H1 (cell line): ENCODE measurements at regions not wholly inside any gene's neighbourhood (a gene's known extent, or its start where the extent isn't known, plus 50 kb on each side); places are given as distances from the start of the nearest gene placed in this dataset.

ENCODE experiments used
- CTCF ChIA-PET: fragments of 300-600 bp; sonication (Branson Sonifier 250); formaldehyde crosslinking; loops from one replicate; lab custom pipeline; 2021; ENCODE audit not compliant: partially characterized antibody; lab: Charles Lee
- POLR2A ChIA-PET: fragments of 300-600 bp; sonication (Branson Sonifier 250); formaldehyde crosslinking; loops from one replicate; lab custom pipeline; 2021; ENCODE audit warnings: inconsistent platforms; ENCODE audit not compliant: partially characterized antibody; lab: Charles Lee
- DNase-seq, 2 experiments: peaks; one replicate each; pipeline versions ENCODE4 v3.0.0 to v3.0.0-alpha.2; 2010 to 2022; ENCODE audit warnings: low spot score in 2 of 2, low read depth in 1 of 2, mixed read lengths in 1 of 2
- FAIRE-seq: peaks from 2 replicates; lab custom pipeline; 2011; peaks lifted over from hg19 to GRCh38; lab: Jason Lieb, UNC
- H2AFZ ChIP-seq: 2 replicates; pipeline ENCODE4 v1.8.1; 2012; ENCODE audit warnings: low read length, inconsistent platforms
- H2AK5ac ChIP-seq: 2 replicates; pipeline ENCODE4 v1.6.1; 2013; ENCODE audit warnings: low read depth, low read length
- H2BK120ac ChIP-seq: replicated peaks from 2 replicates; pipeline ENCODE3; 2013; ENCODE audit warnings: low read depth, low read length, inconsistent platforms
- H2BK12ac ChIP-seq: 2 replicates; pipeline ENCODE4 v1.6.1; 2013; ENCODE audit warnings: low read depth, low read length
- H2BK15ac ChIP-seq: 2 replicates; pipeline ENCODE4 v1.6.1; 2013; ENCODE audit warnings: low read length
- H2BK20ac ChIP-seq: 2 replicates; pipeline ENCODE4 v1.6.1; 2013; ENCODE audit warnings: low read length
- H2BK5ac ChIP-seq: 2 replicates; pipeline ENCODE4 v1.6.1; 2013; ENCODE audit warnings: low read depth, low read length
- H3K14ac ChIP-seq: 2 replicates; pipeline ENCODE4 v1.6.1; 2013; ENCODE audit warnings: inconsistent platforms; ENCODE audit not compliant: insufficient read length
- H3K18ac ChIP-seq: 2 replicates; pipeline ENCODE4 v1.6.1; 2013; ENCODE audit warnings: low read length; ENCODE audit errors: extremely low read depth
- H3K23ac ChIP-seq: 2 replicates; pipeline ENCODE4 v1.6.1; 2013; ENCODE audit warnings: inconsistent platforms; ENCODE audit not compliant: insufficient read length
- H3K23me2 ChIP-seq: 2 replicates; pipeline ENCODE4 v1.6.1; 2013; ENCODE audit warnings: low read depth, low read length
- H3K27ac ChIP-seq: 2 replicates; pipeline ENCODE4 v1.6.1; 2011; ENCODE audit warnings: low read depth, low read length, inconsistent platforms
- H3K27me3 ChIP-seq, 4 experiments: replicated peaks in 1 of 4; 1 replicate in 1 of 4; 2 replicates in 3 of 4; pipeline versions ENCODE4 v1.6.1 to v1.8.1; 2011 to 2013; ENCODE audit warnings: low read length in 3 of 4, mild to moderate bottlenecking in 3 of 4, inconsistent platforms in 2 of 4, mixed read lengths in 2 of 4, moderate library complexity in 1 of 4; ENCODE audit not compliant: control insufficient read depth in 3 of 4, insufficient read depth in 3 of 4; ENCODE audit errors: extremely low read depth in 1 of 4
- H3K36me3 ChIP-seq, 4 experiments: 2 replicates each; pipeline versions ENCODE4 v1.6.1 to v1.8.1; 2011 to 2013; ENCODE audit warnings: mild to moderate bottlenecking in 4 of 4, low read length in 3 of 4, moderate library complexity in 2 of 4, control low read depth in 1 of 4, inconsistent platforms in 1 of 4; ENCODE audit not compliant: insufficient read depth in 4 of 4, control insufficient read depth in 2 of 4
- H3K4ac ChIP-seq: replicated peaks from 2 replicates; pipeline ENCODE3; 2013; ENCODE audit warnings: low read length, low read depth, mixed read lengths, inconsistent platforms; ENCODE audit not compliant: insufficient read length
- H3K4me1 ChIP-seq, 4 experiments: replicated peaks in 1 of 4; 1 replicate in 1 of 4; 2 replicates in 3 of 4; pipeline versions ENCODE4 v1.6.1 to v1.8.1; 2011 to 2013; ENCODE audit warnings: low read length in 3 of 4, inconsistent platforms in 2 of 4, mixed read lengths in 1 of 4; ENCODE audit not compliant: insufficient read depth in 4 of 4, control insufficient read depth in 3 of 4
- H3K4me2 ChIP-seq, 2 experiments: 2 replicates each; pipeline versions ENCODE4 v1.6.1 to v1.8.1; 2011 to 2013; ENCODE audit warnings: low read depth in 2 of 2, low read length in 2 of 2, control low read depth in 1 of 2, inconsistent platforms in 1 of 2, mild to moderate bottlenecking in 1 of 2; ENCODE audit not compliant: insufficient read depth in 1 of 2
- H3K4me3 ChIP-seq, 4 experiments: fragments of 200-600, 300-600 bp in 1 of 4; sonication (generic), shearing (Covaris generic), sonication (Bioruptor Twin) in 1 of 4; 2 replicates each; pipeline versions ENCODE4 v1.5.1 to v1.8.1; 2011 to 2016; ENCODE audit warnings: low read length in 4 of 4, low read depth in 3 of 4, control low read depth in 2 of 4, inconsistent platforms in 2 of 4, mild to moderate bottlenecking in 2 of 4, mixed read lengths in 1 of 4, moderate library complexity in 1 of 4; ENCODE audit not compliant: insufficient read depth in 2 of 4; ENCODE audit errors: extremely low read depth in 1 of 4
- H3K56ac ChIP-seq: replicated peaks from 2 replicates; pipeline ENCODE3; 2013; ENCODE audit warnings: low read depth, mild to moderate bottlenecking, mixed read lengths, low read length, inconsistent platforms; ENCODE audit not compliant: insufficient read length
- H3K79me1 ChIP-seq: 2 replicates; pipeline ENCODE4 v1.6.1; 2013; ENCODE audit warnings: low read depth, low read length, control low read depth
- H3K79me2 ChIP-seq, 2 experiments: 2 replicates each; pipeline versions ENCODE4 v1.6.1 to v1.8.1; 2012 to 2013; ENCODE audit warnings: low read length in 2 of 2, mild to moderate bottlenecking in 2 of 2, inconsistent platforms in 1 of 2; ENCODE audit not compliant: insufficient read depth in 2 of 2, control insufficient read depth in 1 of 2
- H3K9ac ChIP-seq, 4 experiments: replicated peaks in 1 of 4; 1 replicate in 1 of 4; 2 replicates in 3 of 4; pipeline versions ENCODE4 v1.6.1 to v1.8.1; 2011 to 2013; ENCODE audit warnings: low read depth in 3 of 4, low read length in 3 of 4, control low read depth in 2 of 4, mild to moderate bottlenecking in 2 of 4, moderate library complexity in 2 of 4, inconsistent platforms in 1 of 4; ENCODE audit errors: extremely low read depth in 1 of 4
- H3K9me3 ChIP-seq, 2 experiments: 2 replicates each; pipeline versions ENCODE4 v1.6.1 to v1.8.1; 2012 to 2013; ENCODE audit warnings: mild to moderate bottlenecking in 2 of 2, moderate library complexity in 2 of 2, control low read depth in 1 of 2, inconsistent platforms in 1 of 2, low read depth in 1 of 2, low read length in 1 of 2, mixed read lengths in 1 of 2; ENCODE audit not compliant: insufficient read depth in 2 of 2
- H4K20me1 ChIP-seq, 2 experiments: replicated peaks in 1 of 2; 2 replicates each; pipeline versions ENCODE3 to v1.8.1; 2011 to 2013; ENCODE audit warnings: inconsistent platforms in 2 of 2, low read length in 2 of 2, mild to moderate bottlenecking in 1 of 2; ENCODE audit not compliant: insufficient read depth in 2 of 2, control insufficient read depth in 1 of 2
- H4K5ac ChIP-seq: 2 replicates; pipeline ENCODE4 v1.6.1; 2013; ENCODE audit warnings: low read length, low read depth, mixed read lengths, inconsistent platforms; ENCODE audit not compliant: insufficient read length
- H4K8ac ChIP-seq: 2 replicates; pipeline ENCODE4 v1.8.0; 2013; ENCODE audit warnings: mild to moderate bottlenecking, moderate library complexity, low read length, inconsistent platforms; ENCODE audit not compliant: insufficient read depth; ENCODE audit errors: extremely low read depth
- H4K91ac ChIP-seq: replicated peaks from 2 replicates; pipeline ENCODE3; 2013; ENCODE audit warnings: low read length, mixed read lengths, inconsistent platforms; ENCODE audit not compliant: insufficient read length
- CREB1 ChIP-seq: IDR thresholded peaks from 2 replicates; pipeline ENCODE4 v1.6.1; 2012; ENCODE audit warnings: inconsistent platforms
- FOSL1 ChIP-seq: IDR thresholded peaks from 2 replicates; pipeline ENCODE4 v1.6.1; 2011; ENCODE audit warnings: mild to moderate bottlenecking, low read depth, low read length, moderate library complexity; ENCODE audit not compliant: insufficient read depth
- GABPA ChIP-seq: IDR thresholded peaks from 2 replicates; pipeline ENCODE4 v1.6.1; 2011; ENCODE audit warnings: mild to moderate bottlenecking, low read length, moderate library complexity, borderline replicate concordance; ENCODE audit not compliant: insufficient read depth
- GTF2F1 ChIP-seq: IDR thresholded peaks from 2 replicates; pipeline ENCODE4 v1.6.1; 2012; ENCODE audit warnings: low read depth, low read length, improper control_type of control experiment, borderline replicate concordance
- MAFK ChIP-seq: IDR thresholded peaks from 2 replicates; pipeline ENCODE4 v1.6.1; 2012; ENCODE audit warnings: low read depth, mild to moderate bottlenecking, improper control_type of control experiment, low read length
- SIRT6 ChIP-seq: IDR thresholded peaks from one replicate; pipeline ENCODE4 v1.7.1; 2012; ENCODE audit warnings: low read length, inconsistent platforms
- SIX5 ChIP-seq: IDR thresholded peaks from 2 replicates; pipeline ENCODE4 v1.6.1; 2011; ENCODE audit warnings: mild to moderate bottlenecking, low read depth, low read length
- TEAD4 ChIP-seq: IDR thresholded peaks from 2 replicates; pipeline ENCODE4 v1.6.1; 2012; ENCODE audit warnings: low read depth, low read length, inconsistent platforms, mixed read lengths
- WGBS, 2 experiments: shearing (Covaris generic) in 1 of 2; methylation state at CpG; one replicate each; pipeline versions ENCODE4 v1.1.6 to v1.1.7; 2013 to 2015; ENCODE audit warnings: low lambda C conversion rate in 2 of 2, mixed read lengths in 2 of 2, inconsistent platforms in 1 of 2, low coverage in 1 of 2, missing lambda C conversion rate in 1 of 2; ENCODE audit not compliant: insufficient replicate concordance in 2 of 2, insufficient coverage in 1 of 2, insufficient read length in 1 of 2; ENCODE audit errors: extremely low coverage in 1 of 2, missing lambda C conversion rate in 1 of 2; 5-methylcytosine and 5-hydroxymethylcytosine counted together
- TF ChIP-seq, protein P1 (sequence below), 3 experiments: IDR thresholded peaks; 1 replicate in 2 of 3; 2 replicates in 1 of 3; pipeline versions ENCODE4 v1.5.1 to v1.6.1; 2011; ENCODE audit warnings: low read length in 3 of 3, mild to moderate bottlenecking in 3 of 3, inconsistent platforms in 2 of 3, low read depth in 1 of 3, moderate library complexity in 1 of 3; ENCODE audit not compliant: insufficient read depth in 1 of 3; ENCODE audit errors: control extremely low read depth in 1 of 3

DNA sequence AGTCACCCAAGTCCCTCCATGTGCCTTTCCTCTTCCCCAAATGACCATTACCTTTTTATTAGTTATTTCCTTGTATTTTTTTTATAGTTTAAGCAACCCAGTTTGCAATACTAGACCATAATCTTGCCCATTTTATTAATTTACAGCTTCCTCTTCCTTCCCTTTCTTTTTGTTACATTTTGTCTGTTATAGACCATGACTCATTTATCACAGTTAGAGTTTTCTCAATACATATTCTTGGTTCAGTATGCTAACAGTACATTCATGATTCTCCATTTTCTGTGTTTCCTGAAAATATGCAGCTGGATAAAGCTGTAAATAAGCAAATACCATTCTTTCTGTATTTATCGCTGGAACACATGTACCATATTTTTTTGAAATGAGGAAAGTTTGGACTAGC is 376.7 kb upstream of the RAG2 start:
- Histone ChIP-seq H3K14ac (no peak overlapping the region), H3K79me1 (no peaks in the 10 kb centered on the region), H3K27me3 (no peaks in the 10 kb centered on the region), H2BK5ac (no peak overlapping the region), H3K27ac (no peak overlapping the region), H3K23ac (no peak overlapping the region), H3K4me3 (no peak overlapping the region), H4K5ac (no peak overlapping the region), H3K4me2 (no peak overlapping the region), H3K79me2 (no peaks in the 10 kb centered on the region), H3K9ac (no peak overlapping the region), H2BK12ac (no peak overlapping the region), H3K23me2 (no peaks in the 10 kb centered on the region), H2BK15ac (no peak overlapping the region), H3K4ac (no peak overlapping the region), H2AFZ (no peak overlapping the region), H3K36me3 (no peaks in the 10 kb centered on the region), H3K18ac (no peak overlapping the region), H4K20me1 (no peaks in the 10 kb centered on the region), H2BK20ac (no peak overlapping the region), H3K56ac (no peak overlapping the region), H3K9me3 (peaks cover 7 to 8% of the 10 kb centered on the region in 2 experiments; a peak in 3 of 4 replicates)
- no peak for FAIRE-seq
- CTCF ChIA-PET: no interaction called here
- POLR2A ChIA-PET: no interaction called here
- no peak for TF ChIP-seq CREB1
- TF ChIP-seq TEAD4: no peak
- TF ChIP-seq SIX5: no peak
- no peak for TF ChIP-seq MAFK
- TF ChIP-seq GTF2F1: no peak
- no peak for TF ChIP-seq FOSL1
- no peak for TF ChIP-seq GABPA
- no peak for TF ChIP-seq SIRT6
- TF ChIP-seq, protein P1, sequence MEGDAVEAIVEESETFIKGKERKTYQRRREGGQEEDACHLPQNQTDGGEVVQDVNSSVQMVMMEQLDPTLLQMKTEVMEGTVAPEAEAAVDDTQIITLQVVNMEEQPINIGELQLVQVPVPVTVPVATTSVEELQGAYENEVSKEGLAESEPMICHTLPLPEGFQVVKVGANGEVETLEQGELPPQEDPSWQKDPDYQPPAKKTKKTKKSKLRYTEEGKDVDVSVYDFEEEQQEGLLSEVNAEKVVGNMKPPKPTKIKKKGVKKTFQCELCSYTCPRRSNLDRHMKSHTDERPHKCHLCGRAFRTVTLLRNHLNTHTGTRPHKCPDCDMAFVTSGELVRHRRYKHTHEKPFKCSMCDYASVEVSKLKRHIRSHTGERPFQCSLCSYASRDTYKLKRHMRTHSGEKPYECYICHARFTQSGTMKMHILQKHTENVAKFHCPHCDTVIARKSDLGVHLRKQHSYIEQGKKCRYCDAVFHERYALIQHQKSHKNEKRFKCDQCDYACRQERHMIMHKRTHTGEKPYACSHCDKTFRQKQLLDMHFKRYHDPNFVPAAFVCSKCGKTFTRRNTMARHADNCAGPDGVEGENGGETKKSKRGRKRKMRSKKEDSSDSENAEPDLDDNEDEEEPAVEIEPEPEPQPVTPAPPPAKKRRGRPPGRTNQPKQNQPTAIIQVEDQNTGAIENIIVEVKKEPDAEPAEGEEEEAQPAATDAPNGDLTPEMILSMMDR (IDR thresholded peaks at IDR 0.05; ENCODE audit: control extremely low read depth in 1 of 3, insufficient read depth in 1 of 3, low read depth in 1 of 3, low read length in 3 of 3): no peak
- TF ChIP-seq, all 59 proteins: peak for 0
- H2BK120ac ChIP-seq: no peak overlapping the region
- H4K8ac ChIP-seq: no peak overlapping the region
- no peak for DNase-seq
- no peak overlapping the region for H2AK5ac ChIP-seq
- H3K4me1 ChIP-seq: no peaks in the 10 kb centered on the region
- WGBS, 2 experiments: 85% methylated on average over 1 of the region's 1 CpG; no CpG with 5 or more reads in 1 of the 2 experiments
- no peak overlapping the region for H4K91ac ChIP-seq
